ENCODE measurements at regions not wholly inside any gene's neighbourhood (a gene's known extent, or its start where the extent isn't known, plus 50 kb on each side); places are given as distances from the start of the nearest gene placed in this dataset.

GRCh38 chr20:10954908-10955580, 281.2 kb upstream of the JAG1 start:
- ATAC-seq = no peak
- no peak for DNase-seq (ENCODE audit: low read depth, low spot score)
- RAD21 ChIA-PET (ENCODE audit: low non-redundant PET in 1 of 2, low total read pairs in 2 of 2, uncharacterized antibody in 2 of 2, unreplicated experiment in 2 of 2) = no interaction called here
- H3K27ac ChIP-seq (ENCODE audit: low read depth, low read length) = no peak overlapping the region
- no peak overlapping the region for H3K9ac ChIP-seq (ENCODE audit: low read length)
- CTCF ChIA-PET = no interaction called here
- intact Hi-C loops (cut with micrococcal nuclease) = no loop called here
- H3K36me3 ChIP-seq (ENCODE audit: control insufficient read depth in 1 of 2, insufficient read depth in 2 of 2, low read length in 2 of 2) = no peaks in the 10 kb centered on the region
- POLR2A ChIA-PET = no interaction called here
- no peaks in the 10 kb centered on the region for H4K20me1 ChIP-seq (ENCODE audit: insufficient read depth)
- no peak for TF ChIP-seq CBX3 (IDR thresholded peaks at IDR 0.05; ENCODE audit: low read depth)
- H3K9me2 ChIP-seq (ENCODE audit: insufficient read depth) = no peaks in the 10 kb centered on the region
- no peak overlapping the region for H3K4me2 ChIP-seq (ENCODE audit: low read length)
- H3K4me1 ChIP-seq (ENCODE audit: control insufficient read depth in 1 of 2, insufficient read depth in 2 of 2, low read length in 2 of 2) = no peaks in the 10 kb centered on the region; a peak in 1 of 4 replicates
- H3K79me2 ChIP-seq (ENCODE audit: insufficient read depth, low read length) = no peaks in the 10 kb centered on the region
- no peaks in the 10 kb centered on the region for H3K9me3 ChIP-seq (ENCODE audit: control insufficient read depth in 1 of 2, insufficient read depth in 1 of 2, low read depth in 1 of 2, low read length in 2 of 2)
- BruUV-seq (replicated peaks) = no TSS peak
- no peak overlapping the region for H2AFZ ChIP-seq (ENCODE audit: low read depth, low read length, poor library complexity, severe bottlenecking)
- H3K27me3 ChIP-seq (ENCODE audit: insufficient read depth, low read length) = no peaks in the 10 kb centered on the region
- no peak overlapping the region for H3K4me3 ChIP-seq (replicated peaks in 1 of 2; ENCODE audit: low read depth in 1 of 2, low read length in 2 of 2)

DNA sequence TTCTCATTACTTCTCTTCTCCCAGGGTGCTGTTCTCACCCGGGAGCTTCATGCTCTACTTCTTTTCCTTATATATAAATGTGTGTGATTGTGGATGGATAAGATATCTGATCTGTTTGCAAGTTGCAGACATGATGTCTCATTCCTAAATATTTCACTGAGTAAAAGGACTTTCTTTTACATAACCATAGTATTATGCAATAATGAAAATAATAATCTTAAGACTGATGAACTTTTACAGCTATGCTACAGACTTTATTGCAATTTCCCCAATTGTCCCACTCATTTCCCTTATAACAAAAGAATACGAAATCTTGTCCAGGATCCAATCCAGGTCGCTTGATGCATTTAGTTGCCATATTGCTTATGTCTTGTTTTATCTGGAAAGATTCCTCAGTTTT, 284.5 kb upstream of the JAG1 start:
- Histone ChIP-seq H3K4me1 (ENCODE audit: control insufficient read depth in 1 of 2, insufficient read depth in 2 of 2, low read length in 2 of 2) (no peaks in the 10 kb centered on the region), H3K79me2 (ENCODE audit: insufficient read depth, low read length) (no peaks in the 10 kb centered on the region), H3K27me3 (ENCODE audit: insufficient read depth, low read length) (no peaks in the 10 kb centered on the region), H3K9me2 (ENCODE audit: insufficient read depth) (no peaks in the 10 kb centered on the region), H2AFZ (ENCODE audit: low read depth, low read length, poor library complexity, severe bottlenecking) (no peak overlapping the region), H3K4me2 (ENCODE audit: low read length) (no peak overlapping the region), H3K9ac (ENCODE audit: low read length) (no peak overlapping the region), H4K20me1 (ENCODE audit: insufficient read depth) (no peaks in the 10 kb centered on the region), H3K36me3 (ENCODE audit: control insufficient read depth in 1 of 2, insufficient read depth in 2 of 2, low read length in 2 of 2) (no peaks in the 10 kb centered on the region), H3K4me3 (replicated peaks in 1 of 2; ENCODE audit: low read depth in 1 of 2, low read length in 2 of 2) (no peak overlapping the region), H3K9me3 (ENCODE audit: control insufficient read depth in 1 of 2, insufficient read depth in 1 of 2, low read depth in 1 of 2, low read length in 2 of 2) (no peaks in the 10 kb centered on the region), H3K27ac (ENCODE audit: low read depth, low read length) (no peak overlapping the region)
- RAD21 ChIA-PET (ENCODE audit: low non-redundant PET in 1 of 2, low total read pairs in 2 of 2, uncharacterized antibody in 2 of 2, unreplicated experiment in 2 of 2) = no interaction called here
- BruUV-seq (replicated peaks) = no TSS peak
- intact Hi-C loops (cut with micrococcal nuclease) = no loop called here
- CTCF ChIA-PET = no interaction called here
- POLR2A ChIA-PET = no interaction called here
- no peak for TF ChIP-seq EZH2 (IDR thresholded peaks at IDR 0.05)
- TF ChIP-seq ZBTB33 (IDR thresholded peaks at IDR 0.05; ENCODE audit: extremely low read depth, insufficient replicate concordance, low read length) = no peak
- no peak for TF ChIP-seq SP1 (IDR thresholded peaks at IDR 0.05; ENCODE audit: low read depth)
- TF ChIP-seq ELF1 (IDR thresholded peaks at IDR 0.05; ENCODE audit: borderline replicate concordance, low read depth) = no peak
- no peak for TF ChIP-seq ZNF274 (IDR thresholded peaks at IDR 0.05; ENCODE audit: low read depth, low read length)
- TF ChIP-seq CEBPB (IDR thresholded peaks at IDR 0.05; ENCODE audit: low read depth) = no peak
- TF ChIP-seq SIN3A (IDR thresholded peaks at IDR 0.05; ENCODE audit: low read depth) = no peak
- TF ChIP-seq RAD21 (IDR thresholded peaks at IDR 0.05; ENCODE audit: low read depth) = no peak
- ATAC-seq (no peak), DNase-seq (ENCODE audit: low read depth, low spot score) (no peak)
